ENCODE measurements at regions not wholly inside any gene's neighbourhood (a gene's known extent, or its start where the extent isn't known, plus 50 kb on each side); places are given as distances from the start of the nearest gene placed in this dataset.

DNA sequence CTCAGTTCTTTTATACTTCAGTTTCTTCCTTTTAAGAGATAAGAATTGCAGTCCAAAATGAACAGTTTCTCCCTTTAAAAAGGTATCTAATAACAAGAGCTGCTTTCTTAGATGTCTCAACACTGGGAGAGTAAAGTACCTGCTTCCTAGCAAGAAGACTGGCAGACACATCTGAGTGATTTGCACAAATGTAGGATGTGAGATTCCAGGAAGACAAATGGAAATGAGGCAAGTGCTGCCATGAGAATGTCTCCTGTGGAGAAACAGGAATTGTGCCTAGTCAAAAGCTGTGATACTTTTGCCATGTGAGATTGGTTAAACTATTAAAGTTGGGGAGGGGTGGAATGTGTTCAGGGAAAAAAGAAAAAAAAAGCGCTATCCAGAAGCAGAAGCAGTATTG, 159.1 kb downstream of the HTR1A start:
- in situ Hi-C loops (cut with MboI; ENCODE audit: low pct_ligation_motif_present in 1 of 4, low pct_unique_long_range_greater_than_20kb in 1 of 4, low sequenced_read_pairs in 3 of 4) (no loop called here), intact Hi-C loops (cut with DNase I; ENCODE audit: low total_unique reads) (loop anchor here (5.0 kb wide), 1 partner anchor 624 kb away; no protein-coding TSS in a partner anchor)
- no peaks in the 10 kb centered on the region for H3K4me1 ChIP-seq
- H3K27me3 ChIP-seq, result no peaks in the 10 kb centered on the region
- no peak overlapping the region for H3K27ac ChIP-seq
- H3K36me3 ChIP-seq, result no peaks in the 10 kb centered on the region
- no peak for DNase-seq
- H3K4me3 ChIP-seq, result no peak overlapping the region
- TF ChIP-seq EP300 (IDR thresholded peaks at IDR 0.05; ENCODE audit: low read depth), result no peak
- TF ChIP-seq POLR2A (IDR thresholded peaks at IDR 0.05), result no peak
- TF ChIP-seq, protein P1, sequence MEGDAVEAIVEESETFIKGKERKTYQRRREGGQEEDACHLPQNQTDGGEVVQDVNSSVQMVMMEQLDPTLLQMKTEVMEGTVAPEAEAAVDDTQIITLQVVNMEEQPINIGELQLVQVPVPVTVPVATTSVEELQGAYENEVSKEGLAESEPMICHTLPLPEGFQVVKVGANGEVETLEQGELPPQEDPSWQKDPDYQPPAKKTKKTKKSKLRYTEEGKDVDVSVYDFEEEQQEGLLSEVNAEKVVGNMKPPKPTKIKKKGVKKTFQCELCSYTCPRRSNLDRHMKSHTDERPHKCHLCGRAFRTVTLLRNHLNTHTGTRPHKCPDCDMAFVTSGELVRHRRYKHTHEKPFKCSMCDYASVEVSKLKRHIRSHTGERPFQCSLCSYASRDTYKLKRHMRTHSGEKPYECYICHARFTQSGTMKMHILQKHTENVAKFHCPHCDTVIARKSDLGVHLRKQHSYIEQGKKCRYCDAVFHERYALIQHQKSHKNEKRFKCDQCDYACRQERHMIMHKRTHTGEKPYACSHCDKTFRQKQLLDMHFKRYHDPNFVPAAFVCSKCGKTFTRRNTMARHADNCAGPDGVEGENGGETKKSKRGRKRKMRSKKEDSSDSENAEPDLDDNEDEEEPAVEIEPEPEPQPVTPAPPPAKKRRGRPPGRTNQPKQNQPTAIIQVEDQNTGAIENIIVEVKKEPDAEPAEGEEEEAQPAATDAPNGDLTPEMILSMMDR (IDR thresholded peaks at IDR 0.05), result no peak
- TF ChIP-seq POLR2AphosphoS5 (IDR thresholded peaks at IDR 0.05), result no peak
- H3K9me3 ChIP-seq, result no peaks in the 10 kb centered on the region
- 60 to 67% methylated on average over 1 of the region's 1 CpG for WGBS, 2 donors (ENCODE audit: low coverage in 1 of 2)

DNA sequence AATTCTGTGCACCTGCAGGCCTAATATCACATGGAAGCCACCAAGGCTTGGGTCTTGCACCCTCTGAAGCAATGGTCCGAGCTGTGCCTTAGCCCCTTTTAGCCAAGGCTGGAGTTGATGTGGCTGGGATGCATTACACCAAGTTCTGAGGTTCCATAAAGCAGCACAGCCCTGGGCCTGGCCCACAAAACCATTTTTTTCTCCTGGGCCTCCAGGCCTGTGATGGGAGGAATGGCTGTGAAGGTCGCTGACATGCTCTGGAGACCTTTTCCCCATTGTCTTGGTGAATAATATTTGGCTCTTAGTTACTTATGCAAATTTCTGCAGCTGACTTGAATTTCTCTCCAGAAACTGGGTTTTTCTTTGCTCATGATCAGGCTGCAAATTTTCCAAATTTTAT, 167.3 kb downstream of the HTR1A start:
- 67% methylated on average over 1 of the region's 2 CpGs; no CpG with 5 or more reads in 1 of the 2 donors for WGBS, 2 donors (ENCODE audit: low coverage in 1 of 2)
- intact Hi-C loops (cut with DNase I; ENCODE audit: low total_unique reads), result no loop called here
- TF ChIP-seq, protein P1 (IDR thresholded peaks at IDR 0.05), result no peak
- TF ChIP-seq EP300 (IDR thresholded peaks at IDR 0.05; ENCODE audit: low read depth) (no peak), POLR2AphosphoS5 (IDR thresholded peaks at IDR 0.05) (no peak), POLR2A (IDR thresholded peaks at IDR 0.05) (no peak)

DNA sequence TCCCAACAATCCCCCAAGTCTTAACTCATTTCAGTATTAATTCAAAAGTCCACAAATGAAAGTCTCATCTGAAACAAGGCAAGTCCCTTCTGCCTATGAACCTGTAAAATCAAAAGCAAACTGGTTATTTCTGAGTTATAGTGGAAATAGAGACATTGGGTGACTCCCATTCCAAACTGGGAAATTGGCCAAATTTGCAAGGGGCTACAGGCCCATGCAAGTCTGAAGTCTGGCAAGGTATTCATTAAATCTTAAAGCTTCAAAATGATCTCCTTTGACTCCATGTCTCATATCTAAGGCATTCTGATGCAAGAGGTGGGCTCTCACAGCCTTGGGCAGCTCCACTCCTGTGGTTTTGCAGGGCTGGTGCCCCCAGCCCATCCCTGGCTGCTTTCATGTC, 167.9 kb downstream of the HTR1A start:
- TF ChIP-seq POLR2AphosphoS5 (IDR thresholded peaks at IDR 0.05), result no peak
- TF ChIP-seq, protein P1 (IDR thresholded peaks at IDR 0.05), result no peak
- no peak for TF ChIP-seq EP300 (IDR thresholded peaks at IDR 0.05; ENCODE audit: low read depth)
- no peak for TF ChIP-seq POLR2A (IDR thresholded peaks at IDR 0.05)
- H3K27ac ChIP-seq, result no peak overlapping the region
- no peak for DNase-seq
- H3K4me1 ChIP-seq, result no peaks in the 10 kb centered on the region
- H3K4me3 ChIP-seq, result no peak overlapping the region
- in situ Hi-C loops (cut with MboI; ENCODE audit: low pct_ligation_motif_present in 1 of 4, low pct_unique_long_range_greater_than_20kb in 1 of 4, low sequenced_read_pairs in 3 of 4) (no loop called here), intact Hi-C loops (cut with DNase I; ENCODE audit: low total_unique reads) (no loop called here)
- no peaks in the 10 kb centered on the region for H3K9me3 ChIP-seq
- H3K27me3 ChIP-seq, result no peaks in the 10 kb centered on the region
- no peaks in the 10 kb centered on the region for H3K36me3 ChIP-seq

More for the DNA sequence above, 167.3 kb downstream of the HTR1A start:
- Histone ChIP-seq H3K4me3 (no peak overlapping the region), H3K36me3 (no peaks in the 10 kb centered on the region), H3K4me1 (no peaks in the 10 kb centered on the region), H3K27ac (no peak overlapping the region), H3K9me3 (no peaks in the 10 kb centered on the region), H3K27me3 (no peaks in the 10 kb centered on the region)
- no peak for DNase-seq
- in situ Hi-C loops (cut with MboI; ENCODE audit: low pct_ligation_motif_present in 1 of 4, low pct_unique_long_range_greater_than_20kb in 1 of 4, low sequenced_read_pairs in 3 of 4), result no loop called here

DNA sequence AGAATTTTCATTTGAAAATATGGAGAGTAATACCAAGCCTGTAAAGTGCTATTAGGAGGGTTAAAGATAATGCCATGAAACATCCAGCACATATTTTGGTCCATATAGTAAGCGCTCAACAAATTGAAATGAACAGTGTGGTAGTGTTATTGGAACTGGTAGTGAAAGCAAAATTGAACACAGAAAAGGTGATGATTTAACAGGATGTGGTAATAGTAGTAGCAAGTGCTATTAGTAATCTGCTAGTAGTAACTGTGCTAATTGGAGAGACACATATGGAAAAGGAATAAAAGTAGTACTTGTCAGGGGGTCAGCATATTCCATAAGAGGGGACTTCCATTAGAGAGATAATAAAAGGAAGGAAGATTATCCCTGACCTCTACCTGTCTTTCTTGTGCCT, 187.3 kb downstream of the HTR1A start:
- Histone ChIP-seq H3K4me1 (no peaks in the 10 kb centered on the region), H3K4me3 (no peak overlapping the region), H3K27ac (no peak overlapping the region), H3K36me3 (no peaks in the 10 kb centered on the region), H3K9me3 (no peaks in the 10 kb centered on the region), H3K27me3 (no peaks in the 10 kb centered on the region)
- in situ Hi-C loops (cut with MboI; ENCODE audit: low pct_ligation_motif_present in 1 of 4, low pct_unique_long_range_greater_than_20kb in 1 of 4, low sequenced_read_pairs in 3 of 4) (no loop called here), intact Hi-C loops (cut with DNase I; ENCODE audit: low total_unique reads) (no loop called here)
- DNase-seq, result no peak
- 85 to 92% methylated on average over 1 of the region's 1 CpG for WGBS, 2 donors (ENCODE audit: low coverage in 1 of 2)
- TF ChIP-seq, protein P1 (IDR thresholded peaks at IDR 0.05), result no peak
- TF ChIP-seq POLR2A (IDR thresholded peaks at IDR 0.05) (no peak), POLR2AphosphoS5 (IDR thresholded peaks at IDR 0.05) (no peak), EP300 (IDR thresholded peaks at IDR 0.05; ENCODE audit: low read depth) (no peak)

Measured in transverse colon (tissue), 4 donors.